ENCODE measurements at regions not wholly inside any gene's neighbourhood (a gene's known extent, or its start where the extent isn't known, plus 50 kb on each side); places are given as distances from the start of the nearest gene placed in this dataset.
"Not testable (repeated sequence)": the region's sequence is repeated elsewhere in the genome, so short reads cannot be mapped to it uniquely, and the experiment has no call there.

- no peak for DNase-seq
- 32 to 38% methylated on average over 4 of the region's 4 CpGs for WGBS, 2 donors
- Histone ChIP-seq H3K27ac (no peak overlapping the region), H3K4me3 (no peak overlapping the region), H3K36me3 (no peaks in the 10 kb centered on the region), H3K9me3 (no peaks in the 10 kb centered on the region), H3K4me1 (no peaks in the 10 kb centered on the region), H3K27me3 (no peaks in the 10 kb centered on the region)
- intact Hi-C loops (cut with DNase I): no loop called here
- no peak for TF ChIP-seq CTCF (IDR thresholded peaks at IDR 0.05)
- no peak for ATAC-seq
These were observed 133.4 kb upstream of the FUT9 start for GRCh38 chr6:95882371-95882770.

GRCh38 chr6:95888711-95889110 is 127.1 kb upstream of the FUT9 start:
- H3K27ac ChIP-seq; H3K36me3 ChIP-seq; H3K4me3 ChIP-seq; DNase-seq; intact Hi-C loops (cut with DNase I); ATAC-seq; H3K4me1 ChIP-seq; H3K9me3 ChIP-seq; H3K27me3 ChIP-seq: not testable (repeated sequence)
- WGBS, 2 donors: 84 to 91% methylated on average over 2 of the region's 2 CpGs

GRCh38 chr6:95905132-95905531 is 110.6 kb upstream of the FUT9 start:
- no peak for DNase-seq
- Histone ChIP-seq H3K27ac (no peak overlapping the region), H3K27me3 (no peaks in the 10 kb centered on the region), H3K9me3 (peaks cover 0 to 14% (median 0%) of the 10 kb centered on the region in 11 donors), H3K36me3 (no peaks in the 10 kb centered on the region), H3K4me3 (no peak overlapping the region), H3K4me1 (no peaks in the 10 kb centered on the region)
- no peak for ATAC-seq
- TF ChIP-seq CTCF (IDR thresholded peaks at IDR 0.05): no peak
- WGBS, 2 donors: 47 to 56% methylated on average over 3 of the region's 3 CpGs
- intact Hi-C loops (cut with DNase I): no loop called here

GRCh38 chr6:95917034-95917433 is 98.7 kb upstream of the FUT9 start:
- no peaks in the 10 kb centered on the region for H3K36me3 ChIP-seq
- intact Hi-C loops (cut with DNase I): no loop called here
- 30 to 32% methylated on average over 2 of the region's 2 CpGs for WGBS, 2 donors
- H3K4me1 ChIP-seq: no peaks in the 10 kb centered on the region
- H3K9me3 ChIP-seq: no peaks in the 10 kb centered on the region
- H3K27me3 ChIP-seq: no peaks in the 10 kb centered on the region
- no peak overlapping the region for H3K27ac ChIP-seq
- no peak overlapping the region for H3K4me3 ChIP-seq
- TF ChIP-seq CTCF (IDR thresholded peaks at IDR 0.05): no peak
- no peak for ATAC-seq
- DNase-seq: no peak

- Histone ChIP-seq H3K27ac (no peak overlapping the region), H3K36me3 (no peaks in the 10 kb centered on the region), H3K4me1 (no peaks in the 10 kb centered on the region), H3K27me3 (no peaks in the 10 kb centered on the region), H3K4me3 (no peak overlapping the region), H3K9me3 (no peaks in the 10 kb centered on the region)
- 65 to 71% methylated on average over 1 of the region's 1 CpG for WGBS, 2 donors
- intact Hi-C loops (cut with DNase I): no loop called here
- DNase-seq: no peak
- TF ChIP-seq CTCF (IDR thresholded peaks at IDR 0.05): peak in 3 of 9 donors; percentile 7 to 31 (median 10)
- no peak for ATAC-seq
These were observed 92.3 kb upstream of the FUT9 start for GRCh38 chr6:95923518-95923917.

Measured in heart right ventricle (tissue), 16 donors.